ENCODE measurements at regions not wholly inside any gene's neighbourhood (a gene's known extent, or its start where the extent isn't known, plus 50 kb on each side); places are given as distances from the start of the nearest gene placed in this dataset.

DNA sequence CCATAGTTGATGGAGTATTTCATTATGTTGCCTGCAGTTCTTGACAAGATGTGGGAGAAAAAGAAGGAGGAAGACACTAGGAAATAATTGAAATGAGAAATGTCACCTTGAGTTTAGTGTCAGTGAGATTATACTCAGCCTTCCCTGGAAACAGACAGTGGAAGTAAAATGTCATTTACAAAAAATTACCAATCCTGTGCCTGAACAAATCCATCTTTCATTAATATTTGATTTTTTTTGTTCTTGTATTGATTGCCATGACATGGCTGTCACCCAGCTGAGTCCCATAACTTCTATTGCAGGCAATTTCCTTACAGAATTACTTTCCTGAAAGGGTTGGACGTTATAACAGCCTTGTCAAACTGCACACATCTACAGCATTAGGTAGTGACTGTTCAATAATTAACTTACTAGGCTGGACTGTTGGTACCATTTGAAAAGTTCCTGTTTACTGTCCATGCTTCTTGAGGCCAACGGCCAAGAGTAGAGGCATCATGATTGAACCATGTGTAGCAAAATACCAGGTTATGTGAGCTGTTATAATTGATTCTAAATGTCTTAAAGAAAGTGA lies 572.2 kb upstream of the LMCD1 start:
- TF ChIP-seq POLR2A (IDR thresholded peaks at IDR 0.05; ENCODE audit: low read depth, low read length), result no peak
- TF ChIP-seq RAD21 (IDR thresholded peaks at IDR 0.05; ENCODE audit: low read length), result no peak
- TF ChIP-seq, protein P1, sequence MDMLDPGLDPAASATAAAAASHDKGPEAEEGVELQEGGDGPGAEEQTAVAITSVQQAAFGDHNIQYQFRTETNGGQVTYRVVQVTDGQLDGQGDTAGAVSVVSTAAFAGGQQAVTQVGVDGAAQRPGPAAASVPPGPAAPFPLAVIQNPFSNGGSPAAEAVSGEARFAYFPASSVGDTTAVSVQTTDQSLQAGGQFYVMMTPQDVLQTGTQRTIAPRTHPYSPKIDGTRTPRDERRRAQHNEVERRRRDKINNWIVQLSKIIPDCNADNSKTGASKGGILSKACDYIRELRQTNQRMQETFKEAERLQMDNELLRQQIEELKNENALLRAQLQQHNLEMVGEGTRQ (IDR thresholded peaks at IDR 0.05; ENCODE audit: low read depth, low read length), result no peak
- TF ChIP-seq, protein P2, sequence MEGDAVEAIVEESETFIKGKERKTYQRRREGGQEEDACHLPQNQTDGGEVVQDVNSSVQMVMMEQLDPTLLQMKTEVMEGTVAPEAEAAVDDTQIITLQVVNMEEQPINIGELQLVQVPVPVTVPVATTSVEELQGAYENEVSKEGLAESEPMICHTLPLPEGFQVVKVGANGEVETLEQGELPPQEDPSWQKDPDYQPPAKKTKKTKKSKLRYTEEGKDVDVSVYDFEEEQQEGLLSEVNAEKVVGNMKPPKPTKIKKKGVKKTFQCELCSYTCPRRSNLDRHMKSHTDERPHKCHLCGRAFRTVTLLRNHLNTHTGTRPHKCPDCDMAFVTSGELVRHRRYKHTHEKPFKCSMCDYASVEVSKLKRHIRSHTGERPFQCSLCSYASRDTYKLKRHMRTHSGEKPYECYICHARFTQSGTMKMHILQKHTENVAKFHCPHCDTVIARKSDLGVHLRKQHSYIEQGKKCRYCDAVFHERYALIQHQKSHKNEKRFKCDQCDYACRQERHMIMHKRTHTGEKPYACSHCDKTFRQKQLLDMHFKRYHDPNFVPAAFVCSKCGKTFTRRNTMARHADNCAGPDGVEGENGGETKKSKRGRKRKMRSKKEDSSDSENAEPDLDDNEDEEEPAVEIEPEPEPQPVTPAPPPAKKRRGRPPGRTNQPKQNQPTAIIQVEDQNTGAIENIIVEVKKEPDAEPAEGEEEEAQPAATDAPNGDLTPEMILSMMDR (conservative IDR thresholded peaks at IDR 0.05; ENCODE audit: low read depth, low read length), result no peak
- no peak for TF ChIP-seq MAFK (IDR thresholded peaks at IDR 0.05; ENCODE audit: low read depth, low read length)
- no peak for TF ChIP-seq SMC3 (IDR thresholded peaks at IDR 0.05; ENCODE audit: low read depth, low read length)
- no peak for TF ChIP-seq RCOR1 (IDR thresholded peaks at IDR 0.05; ENCODE audit: insufficient replicate concordance, low read length)

Measured in IMR-90 (cell line).